ENCODE measurements at regions not wholly inside any gene's neighbourhood (a gene's known extent, or its start where the extent isn't known, plus 50 kb on each side); places are given as distances from the start of the nearest gene placed in this dataset.

- Histone ChIP-seq H3K9me3 (no peaks in the 10 kb centered on the region), H3K4me1 (no peaks in the 10 kb centered on the region), H3K36me3 (no peaks in the 10 kb centered on the region), H3K27ac (no peak overlapping the region), H3K27me3 (no peaks in the 10 kb centered on the region), H3K4me3 (no peak overlapping the region)
- DNase-seq = no peak
- no peak for TF ChIP-seq CTCF (IDR thresholded peaks at IDR 0.05)
- intact Hi-C loops (cut with DNase I; ENCODE audit: low total_unique reads) = no loop called here
Measured at GRCh38 chr2:23123686-23124085, 261.3 kb upstream of the KLHL29 start.

GRCh38 chr2:23124214-23124750 is 260.7 kb upstream of the KLHL29 start:
- no peak for TF ChIP-seq CTCF (IDR thresholded peaks at IDR 0.05)
- no peak overlapping the region for H3K27ac ChIP-seq
- H3K4me3 ChIP-seq = no peak overlapping the region
- H3K9me3 ChIP-seq = no peaks in the 10 kb centered on the region
- no peak for DNase-seq
- intact Hi-C loops (cut with DNase I; ENCODE audit: low total_unique reads) = no loop called here
- H3K36me3 ChIP-seq = no peaks in the 10 kb centered on the region
- H3K27me3 ChIP-seq = no peaks in the 10 kb centered on the region
- H3K4me1 ChIP-seq = no peaks in the 10 kb centered on the region

DNA sequence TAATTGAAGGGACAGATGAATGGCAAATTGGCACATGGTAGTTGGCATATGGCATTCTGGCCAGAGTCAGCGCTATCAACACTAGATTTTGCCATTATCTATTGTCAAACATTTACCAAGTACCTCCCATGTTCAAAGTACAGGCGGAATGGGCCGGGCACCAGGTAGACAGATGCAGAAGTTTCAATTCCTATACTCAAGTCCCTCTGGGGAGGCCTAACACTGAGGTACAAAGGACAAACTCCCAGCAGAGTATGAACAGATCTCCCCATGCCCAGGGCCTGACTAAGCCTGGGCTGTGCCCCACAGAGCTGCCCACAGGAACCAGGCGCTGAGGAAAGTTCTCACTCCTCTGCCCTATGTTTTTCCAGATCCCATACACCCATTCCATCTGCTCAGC is 257.5 kb upstream of the KLHL29 start:
- Histone ChIP-seq H3K4me3 (no peak overlapping the region), H3K9me3 (no peaks in the 10 kb centered on the region), H3K4me1 (no peaks in the 10 kb centered on the region), H3K27ac (no peak overlapping the region), H3K27me3 (no peaks in the 10 kb centered on the region), H3K36me3 (no peaks in the 10 kb centered on the region)
- intact Hi-C loops (cut with DNase I; ENCODE audit: low total_unique reads) = no loop called here
- DNase-seq = no peak
- no peak for TF ChIP-seq CTCF (IDR thresholded peaks at IDR 0.05)

DNA sequence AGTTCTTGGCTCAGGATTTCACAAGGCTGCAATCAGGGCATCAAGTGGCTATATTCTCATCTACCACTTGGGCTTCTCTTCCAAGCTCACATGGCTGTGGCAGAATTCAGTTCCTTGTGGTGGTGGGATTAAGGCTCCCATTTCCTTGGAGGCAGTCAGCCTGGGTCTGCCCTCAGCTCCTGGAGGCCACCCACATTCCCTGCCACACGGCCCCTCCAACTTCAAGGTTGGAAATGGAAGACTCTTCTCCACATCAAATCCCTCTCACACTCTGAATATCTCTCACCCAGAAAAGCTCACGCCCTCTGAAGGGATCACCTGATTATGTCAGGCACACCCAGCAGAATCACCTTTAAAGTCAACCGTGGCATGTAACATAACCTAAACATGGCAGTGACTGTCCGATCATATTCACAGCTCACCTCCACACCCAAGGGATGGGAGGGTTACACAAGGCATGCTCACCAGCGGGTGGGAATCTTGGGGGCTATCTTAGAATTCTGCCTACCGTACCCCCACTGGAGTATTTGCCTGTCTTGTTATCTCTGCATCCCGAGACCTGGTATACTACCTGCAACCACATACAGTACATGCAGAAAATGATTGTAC is 256.2 kb upstream of the KLHL29 start:
- TF ChIP-seq CTCF (IDR thresholded peaks at IDR 0.05) = no peak
- intact Hi-C loops (cut with DNase I; ENCODE audit: low total_unique reads) = no loop called here
- no peak for DNase-seq

DNA sequence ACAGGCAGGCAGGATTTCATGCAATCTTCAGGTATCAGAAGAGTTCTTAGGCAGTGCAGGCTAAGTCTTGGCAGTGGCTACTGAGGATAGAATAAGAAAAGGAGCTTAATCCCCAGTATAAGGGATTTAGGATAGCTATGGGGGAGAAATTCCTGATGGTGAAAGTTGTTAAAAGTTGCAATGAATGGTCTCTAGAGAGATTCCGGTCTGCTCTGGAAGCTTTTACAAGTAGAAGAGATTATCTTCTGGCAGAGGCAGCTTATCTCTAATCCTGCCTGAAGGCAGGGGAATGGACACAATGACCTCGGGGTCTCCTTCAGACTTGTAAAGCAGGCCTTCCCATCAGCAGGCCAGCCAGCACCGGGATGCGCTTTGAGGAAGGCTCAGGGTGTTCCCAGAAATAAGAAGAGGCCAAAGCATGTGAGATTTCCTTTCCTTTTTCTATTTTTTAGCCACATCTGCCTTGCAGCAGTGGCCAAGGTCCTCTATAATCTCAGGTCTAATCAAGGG is 253.9 kb upstream of the KLHL29 start:
- no peak for TF ChIP-seq CTCF (IDR thresholded peaks at IDR 0.05)
- intact Hi-C loops (cut with DNase I; ENCODE audit: low total_unique reads) = no loop called here
- DNase-seq = no peak
- H3K27ac ChIP-seq = no peak overlapping the region
- H3K9me3 ChIP-seq = no peaks in the 10 kb centered on the region
- H3K27me3 ChIP-seq = no peaks in the 10 kb centered on the region
- no peaks in the 10 kb centered on the region for H3K36me3 ChIP-seq
- H3K4me3 ChIP-seq = no peak overlapping the region
- H3K4me1 ChIP-seq = peaks cover 0 to 20% (median 13%) of the 10 kb centered on the region in 4 donors

More for the DNA sequence above, 256.2 kb upstream of the KLHL29 start:
- H3K27me3 ChIP-seq = no peaks in the 10 kb centered on the region
- no peaks in the 10 kb centered on the region for H3K9me3 ChIP-seq
- no peaks in the 10 kb centered on the region for H3K4me1 ChIP-seq
- H3K4me3 ChIP-seq = no peak overlapping the region
- H3K27ac ChIP-seq = no peak overlapping the region
- no peaks in the 10 kb centered on the region for H3K36me3 ChIP-seq
